ENCODE measurements at regions not wholly inside any gene's neighbourhood (a gene's known extent, or its start where the extent isn't known, plus 50 kb on each side); places are given as distances from the start of the nearest gene placed in this dataset.
"Not testable (repeated sequence)": the region's sequence is repeated elsewhere in the genome, so short reads cannot be mapped to it uniquely, and the experiment has no call there.

DNA sequence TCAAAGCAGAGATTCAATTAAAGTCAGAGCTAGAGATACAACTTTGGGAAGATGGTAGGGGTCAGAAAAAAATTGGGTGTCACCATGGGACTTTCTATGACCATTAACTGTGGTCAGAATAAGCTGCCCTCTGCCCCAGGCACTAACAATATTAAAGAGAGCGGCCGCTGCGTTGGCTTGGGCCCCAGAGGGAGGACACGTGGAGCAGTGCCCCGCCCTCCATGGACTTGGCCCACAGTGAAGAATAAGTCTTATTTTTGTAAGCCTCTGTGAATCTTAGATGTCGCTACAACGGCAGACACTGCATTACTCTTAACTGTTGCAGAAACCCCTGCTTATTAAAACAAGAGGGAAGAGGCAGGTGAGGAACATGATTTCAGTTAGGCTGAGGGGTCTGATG, 172.7 kb downstream of the UQCRFS1 start:
- DNase-seq (ENCODE audit: low read depth, low spot score) (no peak), FAIRE-seq (no peak)
- Histone ChIP-seq H2AFZ (ENCODE audit: low read depth, low read length) (no peak overlapping the region), H3K27me3 (ENCODE audit: control insufficient read depth in 2 of 2, insufficient read depth in 2 of 2, low read length in 2 of 2) (no peaks in the 10 kb centered on the region), H4K20me1 (replicated peaks; ENCODE audit: control insufficient read depth, extremely low read depth, insufficient read depth, low read length) (no peaks in the 10 kb centered on the region), H3K4me3 (replicated peaks in 1 of 3; ENCODE audit: insufficient read depth in 1 of 3, low read depth in 1 of 3, low read length in 3 of 3) (no peak overlapping the region), H3K36me3 (ENCODE audit: control insufficient read depth in 2 of 2, extremely low read depth in 1 of 2, insufficient read depth in 2 of 2, low read length in 2 of 2) (no peaks in the 10 kb centered on the region), H3K9me3 (replicated peaks; ENCODE audit: control insufficient read depth, insufficient read depth, low read length) (peaks cover 4% of the 10 kb centered on the region), H3K79me2 (ENCODE audit: control insufficient read depth, insufficient read depth, low read length) (no peaks in the 10 kb centered on the region), H3K9ac (replicated peaks; ENCODE audit: extremely low read depth, insufficient read depth, low read length) (no peak overlapping the region), H3K9me1 (replicated peaks; ENCODE audit: control insufficient read depth, extremely low read depth, insufficient read depth, low read length) (no peaks in the 10 kb centered on the region), H3K4me2 (ENCODE audit: insufficient read depth, low read length) (no peak overlapping the region), H3K4me1 (ENCODE audit: control insufficient read depth, extremely low read depth, insufficient read depth, low read length) (no peaks in the 10 kb centered on the region), H3K27ac (ENCODE audit: insufficient read depth, low read depth, low read length) (no peak overlapping the region)
- BruUV-seq (replicated peaks): no TSS peak
- no peak for TF ChIP-seq POLR2AphosphoS5 (IDR thresholded peaks at IDR 0.05; ENCODE audit: insufficient read depth, low read depth, low read length)
- TF ChIP-seq, protein P1, sequence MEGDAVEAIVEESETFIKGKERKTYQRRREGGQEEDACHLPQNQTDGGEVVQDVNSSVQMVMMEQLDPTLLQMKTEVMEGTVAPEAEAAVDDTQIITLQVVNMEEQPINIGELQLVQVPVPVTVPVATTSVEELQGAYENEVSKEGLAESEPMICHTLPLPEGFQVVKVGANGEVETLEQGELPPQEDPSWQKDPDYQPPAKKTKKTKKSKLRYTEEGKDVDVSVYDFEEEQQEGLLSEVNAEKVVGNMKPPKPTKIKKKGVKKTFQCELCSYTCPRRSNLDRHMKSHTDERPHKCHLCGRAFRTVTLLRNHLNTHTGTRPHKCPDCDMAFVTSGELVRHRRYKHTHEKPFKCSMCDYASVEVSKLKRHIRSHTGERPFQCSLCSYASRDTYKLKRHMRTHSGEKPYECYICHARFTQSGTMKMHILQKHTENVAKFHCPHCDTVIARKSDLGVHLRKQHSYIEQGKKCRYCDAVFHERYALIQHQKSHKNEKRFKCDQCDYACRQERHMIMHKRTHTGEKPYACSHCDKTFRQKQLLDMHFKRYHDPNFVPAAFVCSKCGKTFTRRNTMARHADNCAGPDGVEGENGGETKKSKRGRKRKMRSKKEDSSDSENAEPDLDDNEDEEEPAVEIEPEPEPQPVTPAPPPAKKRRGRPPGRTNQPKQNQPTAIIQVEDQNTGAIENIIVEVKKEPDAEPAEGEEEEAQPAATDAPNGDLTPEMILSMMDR (IDR thresholded peaks at IDR 0.05; ENCODE audit: extremely low read depth in 1 of 2, insufficient read depth in 1 of 2, low read depth in 1 of 2, low read length in 2 of 2): no peak
- TF ChIP-seq POLR2A (IDR thresholded peaks at IDR 0.05; ENCODE audit: low read depth, low read length): no peak
- no peak for TF ChIP-seq EZH2 (IDR thresholded peaks at IDR 0.05; ENCODE audit: borderline replicate concordance, low read depth, low read length, severe bottlenecking)
- TF ChIP-seq, protein P2, sequence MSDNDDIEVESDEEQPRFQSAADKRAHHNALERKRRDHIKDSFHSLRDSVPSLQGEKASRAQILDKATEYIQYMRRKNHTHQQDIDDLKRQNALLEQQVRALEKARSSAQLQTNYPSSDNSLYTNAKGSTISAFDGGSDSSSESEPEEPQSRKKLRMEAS (IDR thresholded peaks at IDR 0.05; ENCODE audit: insufficient read depth, insufficient read length): no peak
- no peak for TF ChIP-seq JUN (IDR thresholded peaks at IDR 0.05; ENCODE audit: borderline replicate concordance, insufficient read depth, insufficient read length, low read depth)
- no peak for TF ChIP-seq MYC (IDR thresholded peaks at IDR 0.05; ENCODE audit: low read depth, low read length)
- no peak for TF ChIP-seq GATA2 (IDR thresholded peaks at IDR 0.05; ENCODE audit: insufficient read depth, insufficient read length, low read depth, low read length)
- TF ChIP-seq FOS (IDR thresholded peaks at IDR 0.05; ENCODE audit: borderline replicate concordance, insufficient read depth, low read length): no peak
- intact Hi-C loops (cut with micrococcal nuclease) (no loop called here), dilution Hi-C loops (cut with MboI; ENCODE audit: extremely low pct_ligation_motif_present, low sequenced_read_pairs) (no loop called here)
- POLR2A ChIA-PET: no interaction called here
- CTCF ChIA-PET: no interaction called here

DNA sequence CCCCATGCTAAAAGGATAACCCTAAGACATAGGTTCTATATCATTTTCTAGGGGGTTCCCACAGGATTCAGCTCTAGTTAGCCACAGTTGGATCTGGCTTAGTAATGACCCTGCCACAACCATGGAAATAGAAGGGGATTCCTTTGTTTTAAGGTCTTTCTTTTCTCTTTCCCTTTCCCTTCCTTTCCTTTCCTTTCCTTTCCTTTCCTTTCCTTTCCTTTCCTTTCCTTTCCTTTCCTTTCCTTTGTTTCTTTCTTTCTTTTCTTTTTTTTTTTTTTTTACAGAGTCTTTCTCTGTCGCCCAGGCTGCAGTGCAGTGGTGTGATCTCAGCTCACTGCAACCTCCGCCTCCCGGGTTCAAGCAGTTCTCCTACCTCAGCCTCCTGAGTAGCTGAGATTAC, 173.9 kb downstream of the UQCRFS1 start:
- POLR2A ChIA-PET; H3K4me2 ChIP-seq (ENCODE audit: insufficient read depth, low read length); H3K36me3 ChIP-seq (ENCODE audit: control insufficient read depth in 2 of 2, extremely low read depth in 1 of 2, insufficient read depth in 2 of 2, low read length in 2 of 2); DNase-seq (ENCODE audit: low read depth, low spot score); H3K9me3 ChIP-seq (replicated peaks; ENCODE audit: control insufficient read depth, insufficient read depth, low read length); CTCF ChIA-PET; H3K27ac ChIP-seq (ENCODE audit: insufficient read depth, low read depth, low read length); BruUV-seq (replicated peaks); FAIRE-seq; H4K20me1 ChIP-seq (replicated peaks; ENCODE audit: control insufficient read depth, extremely low read depth, insufficient read depth, low read length); H3K9ac ChIP-seq (replicated peaks; ENCODE audit: extremely low read depth, insufficient read depth, low read length); H3K4me3 ChIP-seq (replicated peaks in 1 of 3; ENCODE audit: insufficient read depth in 1 of 3, low read depth in 1 of 3, low read length in 3 of 3); H2AFZ ChIP-seq (ENCODE audit: low read depth, low read length); H3K4me1 ChIP-seq (ENCODE audit: control insufficient read depth, extremely low read depth, insufficient read depth, low read length); H3K9me1 ChIP-seq (replicated peaks; ENCODE audit: control insufficient read depth, extremely low read depth, insufficient read depth, low read length); H3K27me3 ChIP-seq (ENCODE audit: control insufficient read depth in 2 of 2, insufficient read depth in 2 of 2, low read length in 2 of 2); dilution Hi-C loops (cut with MboI; ENCODE audit: extremely low pct_ligation_motif_present, low sequenced_read_pairs); H3K79me2 ChIP-seq (ENCODE audit: control insufficient read depth, insufficient read depth, low read length); intact Hi-C loops (cut with micrococcal nuclease): not testable (repeated sequence)

Measured in endothelial cell of umbilical vein (primary cell).